Naive thymus-derived CD4-positive, alpha-beta T cell (primary cell): ENCODE measurements at regions not wholly inside any gene's neighbourhood (a gene's known extent, or its start where the extent isn't known, plus 50 kb on each side); places are given as distances from the start of the nearest gene placed in this dataset.

Source experiments
- ATAC-seq: fragments of 150-1000 bp; cut with Tn5 transposase; 2 replicates; pipeline ENCODE4 v1.10.0; 2021; ENCODE audit warnings: mild to moderate bottlenecking, moderate library complexity
- CTCF ChIA-PET: fragments of 350-600 bp; sonication (Branson Sonifier 250); formaldehyde crosslinking; loops from one replicate; lab custom pipeline; 2021; ENCODE audit warnings: antibody characterized with exemption; lab: Charles Lee
- POLR2A ChIA-PET: fragments of 350-600 bp; sonication (Branson Sonifier 250); formaldehyde crosslinking; loops from one replicate; lab custom pipeline; 2021; ENCODE audit warnings: antibody characterized with exemption, inconsistent platforms; lab: Charles Lee
- DNase-seq, 9 donors: peaks; one replicate each; pipeline versions ENCODE4 v3.0.0 to v3.0.0-alpha.2; 2020 to 2022; ENCODE audit warnings: mixed read lengths in 1 of 9
- H3K27ac ChIP-seq: one replicate; pipeline ENCODE4 v1.7.0; 2013; ENCODE audit warnings: mild to moderate bottlenecking, low read depth, low read length, moderate library complexity
- H3K27me3 ChIP-seq, 2 donors: one replicate each; pipeline ENCODE4 v1.7.0; 2013; ENCODE audit warnings: low read length in 2 of 2, mild to moderate bottlenecking in 2 of 2, moderate library complexity in 2 of 2; ENCODE audit not compliant: control insufficient read depth in 2 of 2, insufficient read depth in 2 of 2
- H3K36me3 ChIP-seq, 3 experiments: 1 replicate in 2 of 3; 2 replicates in 1 of 3; pipeline ENCODE4 v1.7.0; 2013; ENCODE audit warnings: low read length in 3 of 3, mild to moderate bottlenecking in 3 of 3, moderate library complexity in 1 of 3; ENCODE audit not compliant: insufficient read depth in 3 of 3, control insufficient read depth in 2 of 3
- H3K4me1 ChIP-seq, 2 donors: one replicate each; pipeline ENCODE4 v1.7.0; 2013; ENCODE audit warnings: low read length in 2 of 2, mild to moderate bottlenecking in 2 of 2, moderate library complexity in 1 of 2; ENCODE audit not compliant: control insufficient read depth in 2 of 2, insufficient read depth in 2 of 2
- H3K4me3 ChIP-seq: 2 replicates; pipeline ENCODE4 v1.7.0; 2013; ENCODE audit warnings: mild to moderate bottlenecking, low read length
- H3K9me3 ChIP-seq, 3 experiments: 1 replicate in 2 of 3; 2 replicates in 1 of 3; pipeline ENCODE4 v1.7.0; 2013; ENCODE audit warnings: low read length in 3 of 3; ENCODE audit not compliant: control insufficient read depth in 2 of 3
- H3K27ac Mint-ChIP-seq, 9 donors: one replicate each; pipeline ENCODE4 v1.8.0; 2020 to 2022; ENCODE audit warnings: mixed read lengths in 9 of 9, mild to moderate bottlenecking in 8 of 9, moderate library complexity in 5 of 9, inconsistent platforms in 2 of 9
- H3K27me3 Mint-ChIP-seq, 5 donors: one replicate each; pipeline ENCODE4 v1.8.0; 2021 to 2022; ENCODE audit warnings: mixed read lengths in 5 of 5, mild to moderate bottlenecking in 1 of 5
- H3K36me3 Mint-ChIP-seq, 5 donors: one replicate each; pipeline ENCODE4 v1.8.0; 2020 to 2022; ENCODE audit warnings: mixed read lengths in 5 of 5, mild to moderate bottlenecking in 3 of 5, inconsistent platforms in 1 of 5
- H3K4me1 Mint-ChIP-seq, 7 donors: one replicate each; pipeline ENCODE4 v1.8.0; 2020 to 2022; ENCODE audit warnings: mixed read lengths in 7 of 7, mild to moderate bottlenecking in 3 of 7, inconsistent platforms in 1 of 7
- H3K4me3 Mint-ChIP-seq, 10 donors: one replicate each; pipeline ENCODE4 v1.8.0; 2020 to 2022; ENCODE audit warnings: mild to moderate bottlenecking in 10 of 10, mixed read lengths in 10 of 10, moderate library complexity in 6 of 10, inconsistent platforms in 2 of 10
- H3K9me3 Mint-ChIP-seq, 11 donors: one replicate each; pipeline ENCODE4 v1.8.0; 2020 to 2022; ENCODE audit warnings: mixed read lengths in 11 of 11, mild to moderate bottlenecking in 4 of 11, inconsistent platforms in 1 of 11, moderate library complexity in 1 of 11
- intact Hi-C, 2 donors: fragments of 100-400 bp; cut with micrococcal nuclease; formaldehyde crosslinking; loops; one replicate each; pipeline ENCODE4 v1.15.1; 2023

DNA sequence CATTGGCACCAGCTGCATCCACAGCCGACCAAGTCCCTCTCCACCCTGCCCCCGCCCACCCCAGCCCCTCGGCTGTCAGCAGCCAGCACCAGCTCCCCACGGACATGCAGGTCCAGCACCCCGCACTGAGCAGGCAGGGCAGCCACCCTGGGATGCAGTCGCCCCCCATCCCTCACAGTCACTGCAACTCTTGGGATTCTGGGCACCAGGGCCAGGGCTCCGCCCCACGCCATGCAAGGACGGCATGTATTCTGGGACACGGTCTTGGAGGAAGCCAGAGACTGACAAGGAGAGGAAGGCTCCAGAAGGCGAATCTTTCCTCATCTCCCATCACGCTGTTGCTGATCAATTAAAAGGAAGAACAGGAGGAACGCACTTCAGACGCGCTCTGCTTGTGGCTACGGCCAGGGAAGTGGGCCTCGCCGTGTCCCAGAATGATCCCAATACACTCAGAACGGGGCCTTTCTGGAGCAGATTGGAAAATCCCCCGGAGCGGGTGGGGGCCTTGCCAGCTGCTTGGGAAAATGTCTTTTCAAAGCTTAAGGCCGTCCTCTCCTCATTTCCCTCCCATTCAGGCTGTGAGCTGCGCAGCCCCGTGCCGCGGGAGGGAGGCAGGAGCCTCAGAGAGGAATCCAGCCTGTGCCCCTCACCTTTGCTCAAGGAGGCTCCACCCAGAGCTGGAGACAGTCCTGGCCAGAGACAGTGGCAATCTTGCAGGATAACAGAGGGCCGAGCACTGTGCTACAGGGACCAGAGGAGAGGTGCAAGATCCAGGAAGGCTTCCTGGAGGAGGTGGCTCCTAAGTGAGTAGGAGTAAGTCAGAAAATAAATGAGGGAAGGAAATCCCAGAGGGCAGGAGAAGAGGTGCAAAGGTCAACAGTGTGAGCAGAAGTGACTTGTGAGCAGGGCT lies 54.1 kb upstream of the DIO3 start:
- Histone ChIP-seq H3K27me3 (no peaks in the 10 kb centered on the region), H3K4me3 (no peak overlapping the region), H3K27ac (no peak overlapping the region), H3K9me3 (peaks cover 0 to 5% (median 0%) of the 10 kb centered on the region in 3 experiments), H3K4me1 (no peaks in the 10 kb centered on the region), H3K36me3 (no peaks in the 10 kb centered on the region)
- peaks cover 0 to 8% (median 0%) of the 10 kb centered on the region in 5 donors for H3K27me3 Mint-ChIP-seq
- no peak overlapping the region for H3K27ac Mint-ChIP-seq
- intact Hi-C loops = no loop called here
- ATAC-seq = no peak
- DNase-seq = peak in 1 of 9 donors; percentile 2
- H3K36me3 Mint-ChIP-seq = peaks cover 0 to 3% (median 0%) of the 10 kb centered on the region in 5 donors
- ChIA-PET CTCF (no interaction called here), POLR2A (no interaction called here)
- no peaks in the 10 kb centered on the region for H3K4me1 Mint-ChIP-seq
- no peak overlapping the region for H3K4me3 Mint-ChIP-seq
- peaks cover 0 to 6% (median 0%) of the 10 kb centered on the region in 11 donors for H3K9me3 Mint-ChIP-seq

DNA sequence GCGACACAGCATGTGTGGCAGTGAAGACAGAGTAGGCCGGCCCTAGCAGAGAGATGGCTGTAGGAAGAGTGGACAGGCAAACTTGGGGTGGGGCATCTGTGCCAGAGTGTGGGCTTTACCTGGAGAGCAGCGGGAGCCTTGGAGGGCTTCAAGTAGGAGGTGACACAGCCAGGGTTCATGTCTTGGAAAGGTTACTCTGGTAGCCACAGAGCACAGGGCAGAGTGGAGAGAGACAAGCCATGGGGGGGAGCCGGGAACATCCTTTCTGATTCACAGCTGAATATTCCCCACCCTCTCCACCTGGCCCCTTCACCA lies 53.5 kb upstream of the DIO3 start:
- Mint-ChIP-seq H3K9me3 (peaks cover 0 to 6% (median 0%) of the 10 kb centered on the region in 11 donors), H3K27ac (no peak overlapping the region), H3K4me3 (no peak overlapping the region), H3K4me1 (no peaks in the 10 kb centered on the region), H3K27me3 (peaks cover 0 to 8% (median 0%) of the 10 kb centered on the region in 5 donors), H3K36me3 (peaks cover 0 to 3% (median 0%) of the 10 kb centered on the region in 5 donors)
- POLR2A ChIA-PET = interaction anchor here (0.5 kb wide), 1 partner anchor 1199 kb away, joined by 3 read pairs; no protein-coding TSS in a partner anchor
- intact Hi-C loops = no loop called here
- no peaks in the 10 kb centered on the region for H3K27me3 ChIP-seq
- CTCF ChIA-PET = no interaction called here
- DNase-seq (no peak), ATAC-seq (no peak)
- no peaks in the 10 kb centered on the region for H3K4me1 ChIP-seq
- H3K27ac ChIP-seq = no peak overlapping the region
- H3K36me3 ChIP-seq = no peaks in the 10 kb centered on the region
- no peak overlapping the region for H3K4me3 ChIP-seq
- peaks cover 0 to 5% (median 0%) of the 10 kb centered on the region in 3 experiments for H3K9me3 ChIP-seq

DNA sequence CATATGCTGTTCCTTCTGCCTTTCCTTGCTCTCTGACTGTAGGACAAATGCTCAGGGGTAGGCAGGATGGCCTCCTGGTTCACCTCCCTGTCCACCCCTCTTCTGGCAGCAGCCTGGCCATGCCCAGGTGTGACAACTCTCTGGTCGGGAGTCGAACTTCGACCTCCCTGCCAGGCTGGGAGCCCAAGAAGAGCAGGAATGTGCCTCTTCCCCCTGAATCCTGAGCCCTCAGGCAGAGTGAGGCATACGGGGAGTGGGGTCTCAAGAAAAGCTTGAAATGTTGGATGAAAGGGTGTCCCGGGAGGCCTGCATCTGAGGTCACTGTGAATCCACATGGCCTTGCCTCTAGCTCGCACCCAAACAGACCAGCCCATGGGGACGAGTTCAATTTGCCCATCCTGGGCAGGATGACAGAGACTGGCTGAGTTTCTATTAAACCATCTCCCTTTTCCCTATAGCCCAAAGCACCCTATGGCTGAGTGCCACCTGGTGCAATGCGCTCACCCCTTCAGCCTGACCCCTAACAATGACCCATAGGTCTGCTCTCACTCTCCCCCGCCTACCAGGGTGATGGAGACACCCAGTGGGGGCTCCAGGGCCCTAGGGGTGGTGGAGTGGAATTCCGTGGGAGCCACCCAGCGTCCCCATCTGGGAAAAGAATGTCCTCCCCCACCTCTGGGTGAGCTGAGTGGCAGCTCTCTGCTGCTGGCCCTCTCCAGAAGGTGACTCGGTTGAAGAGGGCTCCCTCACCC lies 52.9 kb upstream of the DIO3 start:
- intact Hi-C loops = no loop called here
- H3K27me3 ChIP-seq = no peaks in the 10 kb centered on the region
- Mint-ChIP-seq H3K9me3 (peaks cover 0 to 6% (median 0%) of the 10 kb centered on the region in 11 donors), H3K36me3 (peaks cover 0 to 2% (median 0%) of the 10 kb centered on the region in 5 donors), H3K27ac (no peak overlapping the region), H3K4me1 (no peaks in the 10 kb centered on the region), H3K4me3 (no peak overlapping the region), H3K27me3 (peaks cover 0 to 8% (median 0%) of the 10 kb centered on the region in 5 donors)
- ATAC-seq (no peak), DNase-seq (no peak)
- CTCF ChIA-PET = no interaction called here
- H3K4me3 ChIP-seq = no peak overlapping the region
- no peak overlapping the region for H3K27ac ChIP-seq
- no peaks in the 10 kb centered on the region for H3K4me1 ChIP-seq
- H3K9me3 ChIP-seq = peaks cover 0 to 3% (median 0%) of the 10 kb centered on the region in 3 experiments
- H3K36me3 ChIP-seq = no peaks in the 10 kb centered on the region
- POLR2A ChIA-PET = interaction anchor here (0.5 kb wide), 1 partner anchor 1199 kb away, joined by 3 read pairs; no protein-coding TSS in a partner anchor

DNA sequence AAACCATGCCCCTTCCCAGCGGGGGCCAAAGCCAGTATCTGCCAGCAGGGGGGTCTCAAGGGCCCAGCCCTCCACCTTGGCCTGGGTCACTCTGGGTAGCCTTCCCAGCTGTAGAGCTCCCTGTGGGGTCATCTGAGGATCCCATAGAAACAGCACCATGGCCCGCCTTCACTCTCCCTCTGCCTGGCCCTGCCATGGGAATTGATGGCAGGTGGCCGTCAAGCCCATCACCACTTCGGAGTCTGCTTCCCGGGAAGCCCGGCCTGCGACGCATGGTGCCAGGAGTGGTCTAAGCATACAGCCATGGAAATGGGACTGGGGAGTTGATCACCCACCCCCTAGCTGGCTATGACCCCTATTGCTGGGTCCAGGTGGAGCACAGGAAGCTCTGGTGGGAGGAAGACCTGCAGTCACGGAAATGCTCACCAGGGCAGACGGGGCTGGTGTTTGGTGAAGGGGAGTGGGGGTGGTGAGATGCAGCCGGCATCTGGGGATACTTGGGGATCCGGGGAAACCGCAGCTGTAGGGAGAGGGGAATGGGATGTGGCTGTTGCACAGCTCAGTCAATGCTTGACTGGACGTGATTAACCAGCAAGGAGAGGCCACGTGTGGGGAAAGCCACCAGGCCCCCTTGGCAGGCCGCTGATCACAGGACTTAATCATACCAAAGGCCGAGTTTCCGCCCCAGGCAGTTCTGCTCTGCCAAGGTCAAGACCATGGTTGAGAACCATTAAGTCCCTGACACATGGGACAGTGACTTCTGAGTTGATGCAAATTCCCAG lies 52.2 kb upstream of the DIO3 start:
- no peaks in the 10 kb centered on the region for H3K27me3 ChIP-seq
- no peak overlapping the region for H3K27ac ChIP-seq
- Mint-ChIP-seq H3K9me3 (peaks cover 0 to 2% (median 0%) of the 10 kb centered on the region in 11 donors), H3K4me3 (no peak overlapping the region), H3K27ac (no peak overlapping the region), H3K4me1 (no peaks in the 10 kb centered on the region), H3K36me3 (no peaks in the 10 kb centered on the region), H3K27me3 (peaks cover 0 to 7% (median 0%) of the 10 kb centered on the region in 5 donors)
- no peak overlapping the region for H3K4me3 ChIP-seq
- ChIA-PET POLR2A (no interaction called here), CTCF (no interaction called here)
- DNase-seq (no peak), ATAC-seq (no peak)
- intact Hi-C loops = no loop called here
- no peaks in the 10 kb centered on the region for H3K4me1 ChIP-seq
- no peaks in the 10 kb centered on the region for H3K36me3 ChIP-seq
- H3K9me3 ChIP-seq = no peaks in the 10 kb centered on the region

DNA sequence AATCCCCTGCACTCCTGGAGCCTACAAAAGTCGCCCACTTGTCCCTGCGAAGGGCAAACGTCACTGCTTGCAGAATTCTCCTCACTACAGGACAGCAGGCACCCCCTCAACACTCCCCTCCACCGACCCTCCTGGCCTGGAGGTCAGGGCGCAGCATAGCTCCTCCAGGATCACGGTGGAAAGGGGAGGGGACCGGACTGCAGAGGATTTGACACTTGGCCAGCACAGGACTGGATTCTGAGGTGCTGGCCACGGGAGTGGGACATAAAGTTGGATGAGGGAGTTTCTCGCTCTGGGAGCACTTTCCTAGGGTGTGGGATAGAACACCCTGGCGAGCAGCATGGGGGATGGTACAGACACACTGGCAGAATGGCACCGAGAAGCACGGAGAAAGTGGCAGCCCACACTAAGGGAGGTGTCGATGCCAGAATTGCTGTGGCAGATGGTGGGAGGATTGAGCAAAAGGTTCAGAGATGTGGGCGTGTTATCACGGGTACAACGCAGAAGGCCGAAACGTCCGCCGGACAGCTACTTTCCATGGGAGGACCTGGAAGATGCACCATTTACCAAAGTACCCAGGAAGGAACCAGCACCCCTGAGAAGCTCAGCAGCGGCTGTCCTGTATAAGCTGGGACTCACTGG lies 51.4 kb upstream of the DIO3 start:
- Histone ChIP-seq H3K9me3 (no peaks in the 10 kb centered on the region), H3K4me3 (no peak overlapping the region), H3K27ac (no peak overlapping the region), H3K27me3 (no peaks in the 10 kb centered on the region), H3K4me1 (no peaks in the 10 kb centered on the region), H3K36me3 (no peaks in the 10 kb centered on the region)
- Mint-ChIP-seq H3K36me3 (no peaks in the 10 kb centered on the region), H3K27me3 (peaks cover 0 to 4% (median 0%) of the 10 kb centered on the region in 5 donors), H3K4me1 (no peaks in the 10 kb centered on the region), H3K9me3 (no peaks in the 10 kb centered on the region), H3K27ac (no peak overlapping the region), H3K4me3 (no peak overlapping the region)
- intact Hi-C loops = no loop called here
- ChIA-PET POLR2A (no interaction called here), CTCF (no interaction called here)
- ATAC-seq (no peak), DNase-seq (no peak)

DNA sequence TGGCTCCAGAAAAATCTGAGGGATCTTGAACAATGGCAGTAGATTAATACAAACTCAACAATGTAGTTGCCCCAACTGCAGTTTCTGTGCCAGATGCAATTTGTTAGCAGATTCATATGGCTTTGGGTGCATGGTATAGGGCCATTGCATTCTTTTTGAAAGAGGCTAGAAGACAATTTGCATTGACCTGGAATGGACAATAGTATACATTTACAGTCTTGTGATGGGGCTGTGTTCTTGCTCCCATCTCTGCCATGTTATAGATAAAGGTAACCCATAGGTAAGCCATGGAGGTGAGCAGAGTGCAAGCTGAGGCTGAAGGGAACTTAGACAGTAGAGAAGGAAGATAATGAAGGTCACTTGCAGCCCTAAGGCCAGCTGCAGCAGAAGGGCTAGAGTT lies 50.1 kb upstream of the DIO3 start:
- Histone ChIP-seq H3K27me3 (no peaks in the 10 kb centered on the region), H3K36me3 (no peaks in the 10 kb centered on the region), H3K27ac (no peak overlapping the region), H3K9me3 (peaks cover 0 to 9% (median 0%) of the 10 kb centered on the region in 3 experiments), H3K4me1 (no peaks in the 10 kb centered on the region), H3K4me3 (no peak overlapping the region)
- H3K9me3 Mint-ChIP-seq = peaks cover 0 to 9% (median 2%) of the 10 kb centered on the region in 11 donors
- peaks cover 0 to 5% (median 0%) of the 10 kb centered on the region in 7 donors for H3K4me1 Mint-ChIP-seq
- CTCF ChIA-PET = no interaction called here
- intact Hi-C loops = no loop called here
- peaks cover 0 to 4% (median 0%) of the 10 kb centered on the region in 5 donors for H3K27me3 Mint-ChIP-seq
- H3K4me3 Mint-ChIP-seq = no peak overlapping the region
- H3K36me3 Mint-ChIP-seq = peaks cover 0 to 4% (median 0%) of the 10 kb centered on the region in 5 donors
- POLR2A ChIA-PET = no interaction called here
- no peak for DNase-seq
- H3K27ac Mint-ChIP-seq = no peak overlapping the region
- ATAC-seq = no peak
